RWPE2 (cell line): ENCODE measurements at regions not wholly inside any gene's neighbourhood (a gene's known extent, or its start where the extent isn't known, plus 50 kb on each side); places are given as distances from the start of the nearest gene placed in this dataset.

Experiments
- ATAC-seq: fragments of 200-7000 bp; cut with Tn5 transposase; 3 replicates; pipeline ENCODE4 v1.9.1; 2021; ENCODE audit warnings: low read depth
- DNase-seq: peaks from one replicate; pipeline ENCODE4 v3.0.0-alpha.2; 2020; ENCODE audit warnings: low spot score
- H3K27ac ChIP-seq: fragments of 450-650 bp; 2 replicates; pipeline ENCODE4 v1.5.1; 2017; ENCODE audit warnings: mild to moderate bottlenecking; ENCODE audit not compliant: poor library complexity, severe bottlenecking
- H3K27me3 ChIP-seq: fragments of 250-450 bp; sonication (Bioruptor Pico); 2 replicates; pipeline ENCODE4 v1.5.1; 2021; ENCODE audit warnings: mild to moderate bottlenecking, moderate library complexity; ENCODE audit not compliant: insufficient read depth, poor library complexity, severe bottlenecking
- H3K36me3 ChIP-seq: fragments of 250-450 bp; sonication (Bioruptor Pico); 2 replicates; pipeline ENCODE4 v1.5.1; 2020; ENCODE audit warnings: low read depth, mild to moderate bottlenecking, moderate library complexity
- H3K4me1 ChIP-seq: fragments of 250-450 bp; sonication (Bioruptor Pico); 2 replicates; pipeline ENCODE4 v1.5.1; 2021; ENCODE audit warnings: mild to moderate bottlenecking, moderate library complexity; ENCODE audit not compliant: insufficient read depth, poor library complexity, severe bottlenecking
- H3K4me3 ChIP-seq: fragments of 250-450 bp; sonication (Bioruptor Pico); 2 replicates; pipeline ENCODE4 v1.5.1; 2021; ENCODE audit warnings: mild to moderate bottlenecking, moderate library complexity; ENCODE audit not compliant: severe bottlenecking
- H3K9me3 ChIP-seq: fragments of 250-450 bp; sonication (Bioruptor Pico); 2 replicates; pipeline ENCODE4 v1.5.1; 2021; ENCODE audit warnings: mild to moderate bottlenecking, moderate library complexity; ENCODE audit not compliant: severe bottlenecking
- CTCF ChIP-seq: fragments of 450-650 bp; IDR thresholded peaks from one replicate; pipeline ENCODE4 v1.5.1; 2017; ENCODE audit warnings: mild to moderate bottlenecking, moderate library complexity; ENCODE audit not compliant: poor library complexity, severe bottlenecking

DNA sequence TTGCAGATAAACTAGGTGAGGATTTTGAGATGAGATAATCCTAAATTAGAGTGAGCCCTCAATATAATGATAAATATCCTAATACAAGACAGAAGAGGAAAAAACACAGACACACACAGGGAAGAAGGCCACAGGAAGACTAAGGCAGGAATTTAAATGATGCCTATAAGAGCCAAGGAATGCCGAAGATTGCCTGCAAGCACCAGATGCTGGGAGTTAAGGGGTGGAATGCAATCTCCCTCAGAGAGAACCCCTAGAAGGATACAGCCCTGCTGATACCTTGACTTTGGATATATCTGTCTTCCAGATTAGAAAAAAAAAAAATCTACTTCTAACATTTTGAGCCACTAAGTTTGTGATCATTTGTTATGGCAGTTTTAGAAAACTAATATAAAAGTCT is 299.7 kb upstream of the PRMT6 start:
- TF ChIP-seq CTCF, result no peak
- no peak for DNase-seq
- ATAC-seq, result no peak
- H3K4me3 ChIP-seq, result no peak overlapping the region
- no peaks in the 10 kb centered on the region for H3K9me3 ChIP-seq
- no peaks in the 10 kb centered on the region for H3K27me3 ChIP-seq
- H3K4me1 ChIP-seq, result peaks cover 12% of the 10 kb centered on the region
- H3K27ac ChIP-seq, result no peak overlapping the region
- no peaks in the 10 kb centered on the region for H3K36me3 ChIP-seq

DNA sequence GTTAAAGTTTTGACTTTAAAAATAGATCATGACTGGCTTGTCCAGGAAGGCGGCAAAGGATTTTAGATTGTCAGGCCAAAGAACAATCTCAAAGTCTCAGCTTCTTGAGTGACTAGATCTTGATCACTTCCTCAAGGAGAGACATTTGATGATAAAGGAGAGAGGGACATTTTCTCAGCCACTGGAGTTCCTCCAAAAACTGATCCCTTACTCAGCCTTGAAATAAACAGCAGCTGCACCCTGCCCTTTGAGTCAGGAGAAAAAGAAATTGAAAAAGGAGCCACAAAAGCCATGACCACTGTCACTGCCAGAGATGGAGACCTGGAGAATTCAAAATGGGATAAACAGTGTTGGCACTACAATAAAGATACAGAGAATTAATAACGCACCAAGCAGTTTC is 288.4 kb upstream of the PRMT6 start:
- no peak for TF ChIP-seq CTCF
- Histone ChIP-seq H3K36me3 (no peaks in the 10 kb centered on the region), H3K4me3 (no peak overlapping the region), H3K27ac (peak overlapping the region; percentile 49), H3K9me3 (no peaks in the 10 kb centered on the region), H3K27me3 (no peaks in the 10 kb centered on the region), H3K4me1 (peaks cover 11% of the 10 kb centered on the region)
- DNase-seq (no peak), ATAC-seq (peak; percentile 14; the same call in 1 of the 3 replicates)

DNA sequence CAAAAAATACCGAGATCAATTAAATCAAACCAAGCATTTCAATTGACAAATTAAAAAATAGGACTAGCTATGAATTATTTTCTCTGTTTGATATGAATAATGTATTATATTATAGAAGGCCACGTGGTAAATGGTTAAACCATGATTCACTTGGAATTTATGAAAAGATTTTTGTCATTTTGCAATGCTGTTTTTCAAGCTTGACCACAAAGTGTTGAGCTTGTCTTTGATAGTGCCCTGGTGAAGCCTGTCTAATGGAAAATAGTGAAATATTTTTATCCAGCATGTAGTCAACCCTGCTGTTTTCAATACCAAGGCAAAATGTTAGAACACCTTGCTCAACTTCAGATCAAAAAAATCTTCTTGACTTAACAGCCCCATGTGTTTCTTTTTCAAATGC is 288.0 kb upstream of the PRMT6 start:
- TF ChIP-seq CTCF, result no peak
- Histone ChIP-seq H3K9me3 (no peaks in the 10 kb centered on the region), H3K36me3 (no peaks in the 10 kb centered on the region), H3K4me3 (no peak overlapping the region), H3K27me3 (no peaks in the 10 kb centered on the region), H3K27ac (peak overlapping the region; percentile 49), H3K4me1 (peaks cover 11% of the 10 kb centered on the region)
- DNase-seq (no peak), ATAC-seq (peak; percentile 79)

GRCh38 chr1:106773206-106773605 is 283.3 kb upstream of the PRMT6 start:
- Histone ChIP-seq H3K27ac (no peak overlapping the region), H3K27me3 (no peaks in the 10 kb centered on the region), H3K4me1 (peaks cover 9% of the 10 kb centered on the region), H3K9me3 (peaks cover 7% of the 10 kb centered on the region), H3K4me3 (no peak overlapping the region), H3K36me3 (no peaks in the 10 kb centered on the region)
- DNase-seq (no peak), ATAC-seq (no peak)
- no peak for TF ChIP-seq CTCF

DNA sequence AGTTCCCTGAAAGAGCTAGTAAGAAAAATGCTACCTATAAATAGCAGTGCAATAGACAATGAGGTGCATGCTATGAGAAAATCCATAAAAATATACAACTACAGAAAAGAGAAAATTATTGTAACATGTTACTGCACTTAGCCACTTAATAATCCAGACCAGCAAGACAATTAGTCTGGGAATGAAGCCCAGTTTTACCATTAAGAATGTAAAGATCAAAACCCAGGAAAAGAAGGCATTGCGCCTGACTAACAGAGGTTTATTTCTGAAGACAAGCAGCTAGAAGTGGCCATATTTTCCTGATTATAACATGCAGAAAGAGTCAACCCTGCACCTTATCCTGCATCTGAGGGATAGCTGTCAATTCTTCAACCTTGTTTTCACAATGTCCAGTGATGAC is 276.4 kb upstream of the PRMT6 start:
- TF ChIP-seq CTCF, result no peak
- no peak for DNase-seq
- no peak overlapping the region for H3K27ac ChIP-seq
- H3K36me3 ChIP-seq, result no peaks in the 10 kb centered on the region
- ATAC-seq, result no peak
- H3K4me1 ChIP-seq, result no peaks in the 10 kb centered on the region
- peaks cover under 1% of the 10 kb centered on the region for H3K9me3 ChIP-seq
- no peaks in the 10 kb centered on the region for H3K27me3 ChIP-seq
- H3K4me3 ChIP-seq, result no peak overlapping the region
